ENCODE measurements at regions not wholly inside any gene's neighbourhood (a gene's known extent, or its start where the extent isn't known, plus 50 kb on each side); places are given as distances from the start of the nearest gene placed in this dataset.
"Not testable (repeated sequence)": the region's sequence is repeated elsewhere in the genome, so short reads cannot be mapped to it uniquely, and the experiment has no call there.

GRCh38 chrX:140447150-140447549 is 57.7 kb downstream of the SOX3 start:
- DNase-seq (ENCODE audit: low read depth in 1 of 2, low spot score in 1 of 2) = no peak
- no peak for TF ChIP-seq JUND (IDR thresholded peaks at IDR 0.05; ENCODE audit: low read depth)
- in situ Hi-C loops (cut with HindIII; ENCODE audit: low pct_unique_long_range_greater_than_20kb, low sequenced_read_pairs) = no loop called here

GRCh38 chrX:140440876-140441275 is 64.0 kb downstream of the SOX3 start:
- DNase-seq (ENCODE audit: low read depth in 1 of 2, low spot score in 1 of 2) = no peak
- in situ Hi-C loops (cut with HindIII; ENCODE audit: low pct_unique_long_range_greater_than_20kb, low sequenced_read_pairs) = no loop called here
- TF ChIP-seq JUND (IDR thresholded peaks at IDR 0.05; ENCODE audit: low read depth) = no peak

GRCh38 chrX:140439476-140439875 is 65.4 kb downstream of the SOX3 start:
- in situ Hi-C loops (cut with HindIII; ENCODE audit: low pct_unique_long_range_greater_than_20kb, low sequenced_read_pairs) = no loop called here
- no peak for TF ChIP-seq JUND (IDR thresholded peaks at IDR 0.05; ENCODE audit: low read depth)
- no peak for DNase-seq (ENCODE audit: low read depth in 1 of 2, low spot score in 1 of 2)

- in situ Hi-C loops (cut with HindIII; ENCODE audit: low pct_unique_long_range_greater_than_20kb, low sequenced_read_pairs) = no loop called here
- TF ChIP-seq JUND (IDR thresholded peaks at IDR 0.05; ENCODE audit: low read depth) = no peak
- DNase-seq (ENCODE audit: low read depth in 1 of 2, low spot score in 1 of 2) = no peak
Measured at GRCh38 chrX:140434347-140434746, 70.5 kb downstream of the SOX3 start.

GRCh38 chrX:140433582-140433981 is 71.3 kb downstream of the SOX3 start:
- in situ Hi-C loops (cut with HindIII; ENCODE audit: low pct_unique_long_range_greater_than_20kb, low sequenced_read_pairs) = no loop called here
- no peak for DNase-seq (ENCODE audit: low read depth in 1 of 2, low spot score in 1 of 2)
- no peak for TF ChIP-seq JUND (IDR thresholded peaks at IDR 0.05; ENCODE audit: low read depth)

GRCh38 chrX:140432346-140433175 is 72.3 kb downstream of the SOX3 start:
- no peak for TF ChIP-seq JUND (IDR thresholded peaks at IDR 0.05; ENCODE audit: low read depth)
- in situ Hi-C loops (cut with HindIII; ENCODE audit: low pct_unique_long_range_greater_than_20kb, low sequenced_read_pairs) = no loop called here
- no peak for DNase-seq (ENCODE audit: low read depth in 1 of 2, low spot score in 1 of 2)

GRCh38 chrX:140431521-140431920 is 73.3 kb downstream of the SOX3 start:
- DNase-seq (ENCODE audit: low read depth in 1 of 2, low spot score in 1 of 2) = peak in 1 of 2 experiments; percentile 1
- TF ChIP-seq JUND (IDR thresholded peaks at IDR 0.05; ENCODE audit: low read depth) = no peak
- in situ Hi-C loops (cut with HindIII; ENCODE audit: low pct_unique_long_range_greater_than_20kb, low sequenced_read_pairs) = no loop called here

- peak in 1 of 2 experiments; percentile 3 for DNase-seq (ENCODE audit: low read depth in 1 of 2, low spot score in 1 of 2)
- no peak for TF ChIP-seq JUND (IDR thresholded peaks at IDR 0.05; ENCODE audit: low read depth)
- in situ Hi-C loops (cut with HindIII; ENCODE audit: low pct_unique_long_range_greater_than_20kb, low sequenced_read_pairs) = no loop called here
Measured at GRCh38 chrX:140425712-140426395, 79.0 kb downstream of the SOX3 start.

GRCh38 chrX:140422501-140422900 is 82.4 kb downstream of the SOX3 start:
- DNase-seq (ENCODE audit: low read depth in 1 of 2, low spot score in 1 of 2) = no peak
- no peak for TF ChIP-seq JUND (IDR thresholded peaks at IDR 0.05; ENCODE audit: low read depth)
- in situ Hi-C loops (cut with HindIII; ENCODE audit: low pct_unique_long_range_greater_than_20kb, low sequenced_read_pairs) = no loop called here

- DNase-seq (ENCODE audit: low read depth in 1 of 2, low spot score in 1 of 2); in situ Hi-C loops (cut with HindIII; ENCODE audit: low pct_unique_long_range_greater_than_20kb, low sequenced_read_pairs): not testable (repeated sequence)
Measured at GRCh38 chrX:140402131-140402530, 102.7 kb downstream of the SOX3 start.

GRCh38 chrX:140396326-140396725 is 108.5 kb downstream of the SOX3 start:
- in situ Hi-C loops (cut with HindIII; ENCODE audit: low pct_unique_long_range_greater_than_20kb, low sequenced_read_pairs); DNase-seq (ENCODE audit: low read depth in 1 of 2, low spot score in 1 of 2): not testable (repeated sequence)

- in situ Hi-C loops (cut with HindIII; ENCODE audit: low pct_unique_long_range_greater_than_20kb, low sequenced_read_pairs) = no loop called here
- no peak for DNase-seq (ENCODE audit: low read depth in 1 of 2, low spot score in 1 of 2)
- no peak for TF ChIP-seq JUND (IDR thresholded peaks at IDR 0.05; ENCODE audit: low read depth)
Measured at GRCh38 chrX:140393507-140393906, 111.4 kb downstream of the SOX3 start.

- in situ Hi-C loops (cut with HindIII; ENCODE audit: low pct_unique_long_range_greater_than_20kb, low sequenced_read_pairs) = no loop called here
- TF ChIP-seq JUND (IDR thresholded peaks at IDR 0.05; ENCODE audit: low read depth) = no peak
Measured at GRCh38 chrX:140391313-140391712, 113.6 kb downstream of the SOX3 start.

More at GRCh38 chrX:140391313-140391712, 113.6 kb downstream of the SOX3 start:
- DNase-seq (ENCODE audit: low read depth in 1 of 2, low spot score in 1 of 2) = no peak
